Thyroid gland (tissue), 4 donors: ENCODE measurements at regions not wholly inside any gene's neighbourhood (a gene's known extent, or its start where the extent isn't known, plus 50 kb on each side); places are given as distances from the start of the nearest gene placed in this dataset.

Source experiments
- CTCF ChIP-seq, 6 experiments: fragments of 200-600 bp in 3 of 6; fragments of 450-650 bp in 3 of 6; sonication (generic) in 3 of 6; IDR thresholded peaks; one replicate each; pipeline ENCODE4 v1.5.1; 2016 to 2019; ENCODE audit warnings: antibody characterized with exemption in 6 of 6, mild to moderate bottlenecking in 2 of 6, inconsistent platforms in 1 of 6, moderate library complexity in 1 of 6
- POLR2A ChIP-seq, 2 donors: fragments of 450-650 bp; IDR thresholded peaks; one replicate each; pipeline ENCODE4 v1.6.1; 2017; ENCODE audit warnings: antibody characterized with exemption in 2 of 2, mild to moderate bottlenecking in 2 of 2, moderate library complexity in 1 of 2

DNA sequence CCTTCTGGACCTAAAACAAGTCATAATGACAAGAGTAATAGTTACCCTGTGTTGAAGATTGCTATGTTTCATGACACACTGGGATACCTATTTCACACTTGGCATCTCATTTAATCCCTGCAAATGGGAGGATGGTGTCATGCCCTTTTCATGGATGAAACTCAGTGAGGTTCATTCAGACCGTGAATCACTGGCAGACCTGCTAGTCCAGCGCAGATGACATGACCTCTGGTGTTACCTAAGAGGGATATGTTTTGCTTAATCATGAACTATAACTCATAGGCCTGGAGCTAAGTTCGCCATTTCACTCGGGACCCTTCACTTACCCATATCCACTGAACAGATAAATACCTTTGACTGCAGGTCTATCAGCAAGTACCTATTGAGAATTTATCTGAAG is 286.6 kb upstream of the FMN2 start:
- TF ChIP-seq CTCF (IDR thresholded peaks at IDR 0.05): no peak
- TF ChIP-seq POLR2A (IDR thresholded peaks at IDR 0.05): no peak
